BJ (cell line): ENCODE measurements at regions not wholly inside any gene's neighbourhood (a gene's known extent, or its start where the extent isn't known, plus 50 kb on each side); places are given as distances from the start of the nearest gene placed in this dataset.

Experiments
- CTCF ChIA-PET: fragments of 350-600 bp; formaldehyde crosslinking; extraction: SDS; loops from one replicate; lab custom pipeline; 2021; ENCODE audit warnings: antibody characterized with exemption, inconsistent platforms; lab: Yijun Ruan, JAX
- POLR2A ChIA-PET: fragments of 300-600 bp; sonication (Branson Sonifier 250); formaldehyde crosslinking; extraction: SDS; loops from one replicate; lab custom pipeline; 2021; ENCODE audit warnings: antibody characterized with exemption; lab: Charles Lee
- DNase-seq: peaks from one replicate; pipeline ENCODE4 v3.0.0-alpha.2; 2011; ENCODE audit warnings: low read depth
- H3K27me3 ChIP-seq: 2 replicates; pipeline ENCODE4 v1.6.0; 2011; ENCODE audit warnings: low read length; ENCODE audit not compliant: control insufficient read depth, insufficient read depth
- H3K36me3 ChIP-seq: 2 replicates; pipeline ENCODE4 v1.5.1; 2011; ENCODE audit warnings: low read length; ENCODE audit not compliant: control insufficient read depth, insufficient read depth
- H3K4me3 ChIP-seq: 2 replicates; pipeline ENCODE4 v1.5.1; 2011; ENCODE audit warnings: low read depth, mild to moderate bottlenecking, control low read depth, low read length
- TF ChIP-seq, protein P1 (sequence below): IDR thresholded peaks from 2 replicates; pipeline ENCODE4 v1.5.1; 2011; ENCODE audit warnings: low read depth, mild to moderate bottlenecking, control low read depth, inconsistent platforms, low read length, moderate library complexity; ENCODE audit not compliant: insufficient read depth

DNA sequence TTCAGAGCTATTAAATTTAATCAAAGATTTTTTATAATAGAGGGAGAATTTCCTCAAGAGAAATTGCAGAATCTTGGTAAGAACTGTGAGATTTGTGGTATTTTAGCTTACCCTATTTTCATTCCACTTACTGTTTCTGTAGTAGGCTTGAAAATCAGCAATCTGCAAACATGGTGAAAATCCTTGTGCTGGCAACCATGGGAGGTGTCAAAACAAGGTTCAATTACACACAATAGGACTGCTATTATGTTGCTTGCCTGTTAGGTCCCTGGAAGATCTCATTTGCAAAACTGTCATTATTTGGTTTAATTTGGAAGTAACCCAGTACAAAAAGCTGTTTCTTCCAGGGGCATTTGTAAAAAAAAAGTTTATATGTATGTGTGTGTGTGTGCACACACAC is 662.8 kb upstream of the SLITRK6 start:
- ChIA-PET CTCF (no interaction called here), POLR2A (no interaction called here)
- TF ChIP-seq, protein P1, sequence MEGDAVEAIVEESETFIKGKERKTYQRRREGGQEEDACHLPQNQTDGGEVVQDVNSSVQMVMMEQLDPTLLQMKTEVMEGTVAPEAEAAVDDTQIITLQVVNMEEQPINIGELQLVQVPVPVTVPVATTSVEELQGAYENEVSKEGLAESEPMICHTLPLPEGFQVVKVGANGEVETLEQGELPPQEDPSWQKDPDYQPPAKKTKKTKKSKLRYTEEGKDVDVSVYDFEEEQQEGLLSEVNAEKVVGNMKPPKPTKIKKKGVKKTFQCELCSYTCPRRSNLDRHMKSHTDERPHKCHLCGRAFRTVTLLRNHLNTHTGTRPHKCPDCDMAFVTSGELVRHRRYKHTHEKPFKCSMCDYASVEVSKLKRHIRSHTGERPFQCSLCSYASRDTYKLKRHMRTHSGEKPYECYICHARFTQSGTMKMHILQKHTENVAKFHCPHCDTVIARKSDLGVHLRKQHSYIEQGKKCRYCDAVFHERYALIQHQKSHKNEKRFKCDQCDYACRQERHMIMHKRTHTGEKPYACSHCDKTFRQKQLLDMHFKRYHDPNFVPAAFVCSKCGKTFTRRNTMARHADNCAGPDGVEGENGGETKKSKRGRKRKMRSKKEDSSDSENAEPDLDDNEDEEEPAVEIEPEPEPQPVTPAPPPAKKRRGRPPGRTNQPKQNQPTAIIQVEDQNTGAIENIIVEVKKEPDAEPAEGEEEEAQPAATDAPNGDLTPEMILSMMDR = no peak
- H3K4me3 ChIP-seq = no peak overlapping the region
- H3K27me3 ChIP-seq = no peaks in the 10 kb centered on the region
- H3K36me3 ChIP-seq = no peaks in the 10 kb centered on the region
- no peak for DNase-seq

DNA sequence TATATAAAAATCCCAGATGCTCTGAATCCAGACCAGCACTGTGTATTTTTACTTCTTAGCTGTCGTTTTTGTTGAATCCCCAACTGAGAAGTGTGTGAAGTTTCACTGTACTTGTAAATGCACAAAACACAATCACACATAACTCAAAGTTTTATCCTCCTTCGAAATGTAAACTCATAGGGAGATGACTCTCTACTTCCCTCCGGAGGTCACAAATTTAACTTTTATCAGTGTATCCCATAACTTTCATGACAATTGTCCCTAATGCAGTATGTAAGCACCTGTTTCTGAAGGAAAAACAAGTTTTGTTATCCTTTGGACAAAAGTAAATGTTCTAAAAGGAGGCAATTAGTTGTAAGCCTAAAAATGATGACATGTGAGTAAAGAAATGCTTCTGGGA is 665.0 kb upstream of the SLITRK6 start:
- H3K4me3 ChIP-seq = no peak overlapping the region
- H3K27me3 ChIP-seq = no peaks in the 10 kb centered on the region
- POLR2A ChIA-PET = no interaction called here
- no peak for DNase-seq
- CTCF ChIA-PET = no interaction called here
- no peaks in the 10 kb centered on the region for H3K36me3 ChIP-seq
- TF ChIP-seq, protein P1 = no peak

DNA sequence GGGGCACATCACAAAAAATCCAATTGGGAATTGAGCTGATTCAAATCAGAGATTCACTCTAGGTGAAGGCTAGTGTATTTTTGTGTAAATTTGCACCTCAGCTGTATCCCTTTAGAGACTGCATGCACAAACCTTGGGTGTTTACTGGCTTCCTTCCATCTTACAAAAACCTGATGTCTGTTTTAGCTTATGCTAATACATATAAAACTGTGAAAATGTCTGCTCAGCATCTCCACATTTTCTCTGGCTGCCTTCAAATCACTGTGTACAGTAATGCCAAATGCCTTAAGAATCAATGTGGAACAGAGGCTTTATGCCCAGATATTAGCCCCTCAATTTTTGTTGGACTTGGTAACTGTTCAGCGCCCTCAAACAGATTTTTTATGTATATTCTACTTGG is 675.8 kb upstream of the SLITRK6 start:
- Histone ChIP-seq H3K27me3 (no peaks in the 10 kb centered on the region), H3K36me3 (no peaks in the 10 kb centered on the region), H3K4me3 (no peak overlapping the region)
- DNase-seq = no peak
- TF ChIP-seq, protein P1 = no peak
- POLR2A ChIA-PET = no interaction called here
- CTCF ChIA-PET = no interaction called here

DNA sequence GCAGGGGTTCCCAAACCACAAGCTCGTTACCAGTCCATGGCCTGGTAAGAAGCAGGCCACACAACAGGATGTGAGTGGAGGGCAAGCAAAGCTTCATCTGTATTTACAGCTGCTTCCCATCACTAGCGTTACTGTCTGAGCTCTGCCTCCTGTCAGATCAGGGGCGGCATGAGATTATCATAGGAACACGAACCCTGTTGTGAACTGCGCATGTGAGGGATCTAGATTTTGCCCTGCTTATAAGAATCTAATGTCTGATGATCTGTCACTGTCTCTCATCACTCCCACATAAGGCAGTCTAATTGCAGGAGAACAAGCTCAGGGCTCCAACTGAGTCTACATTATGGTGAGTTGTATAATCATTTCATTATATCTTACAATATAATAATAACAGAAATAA is 677.4 kb upstream of the SLITRK6 start:
- TF ChIP-seq, protein P1 = no peak
- no peaks in the 10 kb centered on the region for H3K36me3 ChIP-seq
- DNase-seq = no peak
- no peak overlapping the region for H3K4me3 ChIP-seq
- ChIA-PET CTCF (no interaction called here), POLR2A (no interaction called here)
- no peaks in the 10 kb centered on the region for H3K27me3 ChIP-seq

DNA sequence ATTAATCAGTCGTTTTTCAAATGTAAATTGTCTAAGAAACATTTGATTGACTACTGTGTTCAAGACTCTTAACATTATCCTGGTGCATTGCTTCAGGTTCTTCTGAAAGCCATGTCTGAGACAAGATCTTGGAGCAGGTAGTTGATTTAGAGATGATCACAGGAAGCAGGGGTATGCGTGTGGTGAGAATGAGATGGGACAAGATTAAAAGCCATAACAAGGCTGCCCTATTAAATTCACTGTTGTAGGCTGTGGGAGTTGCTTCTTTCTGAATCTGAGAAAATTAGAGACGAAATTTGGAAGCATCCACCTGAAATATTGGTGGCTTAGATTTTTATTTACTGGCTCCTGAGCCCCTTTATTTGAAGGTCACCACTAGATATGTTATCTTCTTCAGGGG is 687.4 kb upstream of the SLITRK6 start:
- Histone ChIP-seq H3K36me3 (no peaks in the 10 kb centered on the region), H3K4me3 (no peak overlapping the region), H3K27me3 (no peaks in the 10 kb centered on the region)
- TF ChIP-seq, protein P1 = no peak
- DNase-seq = no peak
- ChIA-PET POLR2A (no interaction called here), CTCF (no interaction called here)
